Esophagus muscularis mucosa (tissue), 3 donors: ENCODE measurements at regions not wholly inside any gene's neighbourhood (a gene's known extent, or its start where the extent isn't known, plus 50 kb on each side); places are given as distances from the start of the nearest gene placed in this dataset.

Experiments used
- POLR2A ChIP-seq: fragments of 450-650 bp; IDR thresholded peaks from one replicate; pipeline ENCODE4 v1.6.1; 2017; ENCODE audit warnings: antibody characterized with exemption, moderate library complexity, mild to moderate bottlenecking, low read depth
- TF ChIP-seq, protein P1 (sequence below), 3 experiments: fragments of 200-600 bp in 2 of 3; fragments of 450-650 bp in 1 of 3; sonication (generic) in 2 of 3; IDR thresholded peaks; one replicate each; pipeline ENCODE4 v1.5.1; 2017 to 2019; ENCODE audit warnings: antibody characterized with exemption in 3 of 3, mild to moderate bottlenecking in 2 of 3, moderate library complexity in 1 of 3

DNA sequence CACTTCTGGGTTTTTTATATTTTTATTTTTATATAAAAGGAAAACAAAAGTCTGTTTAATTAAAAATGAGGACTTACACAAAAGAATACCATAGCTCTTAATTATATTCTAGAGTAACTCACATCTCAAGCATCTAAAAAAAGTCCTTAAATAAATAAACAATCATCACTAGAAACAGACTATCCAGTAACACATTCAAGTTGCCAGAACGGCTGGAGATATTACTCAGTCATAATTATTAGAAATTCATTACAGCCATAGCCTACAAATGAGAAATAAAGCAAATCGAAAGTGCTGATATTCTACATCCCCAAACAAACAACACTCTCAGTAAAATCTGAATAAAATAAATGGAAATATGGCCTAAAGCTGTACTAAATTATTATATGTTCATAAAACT lies 182.5 kb upstream of the C11orf58 start:
- TF ChIP-seq, protein P1, sequence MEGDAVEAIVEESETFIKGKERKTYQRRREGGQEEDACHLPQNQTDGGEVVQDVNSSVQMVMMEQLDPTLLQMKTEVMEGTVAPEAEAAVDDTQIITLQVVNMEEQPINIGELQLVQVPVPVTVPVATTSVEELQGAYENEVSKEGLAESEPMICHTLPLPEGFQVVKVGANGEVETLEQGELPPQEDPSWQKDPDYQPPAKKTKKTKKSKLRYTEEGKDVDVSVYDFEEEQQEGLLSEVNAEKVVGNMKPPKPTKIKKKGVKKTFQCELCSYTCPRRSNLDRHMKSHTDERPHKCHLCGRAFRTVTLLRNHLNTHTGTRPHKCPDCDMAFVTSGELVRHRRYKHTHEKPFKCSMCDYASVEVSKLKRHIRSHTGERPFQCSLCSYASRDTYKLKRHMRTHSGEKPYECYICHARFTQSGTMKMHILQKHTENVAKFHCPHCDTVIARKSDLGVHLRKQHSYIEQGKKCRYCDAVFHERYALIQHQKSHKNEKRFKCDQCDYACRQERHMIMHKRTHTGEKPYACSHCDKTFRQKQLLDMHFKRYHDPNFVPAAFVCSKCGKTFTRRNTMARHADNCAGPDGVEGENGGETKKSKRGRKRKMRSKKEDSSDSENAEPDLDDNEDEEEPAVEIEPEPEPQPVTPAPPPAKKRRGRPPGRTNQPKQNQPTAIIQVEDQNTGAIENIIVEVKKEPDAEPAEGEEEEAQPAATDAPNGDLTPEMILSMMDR (IDR thresholded peaks at IDR 0.05), result no peak
- no peak for TF ChIP-seq POLR2A
